Gastrocnemius medialis (tissue), 4 donors: ENCODE measurements at regions not wholly inside any gene's neighbourhood (a gene's known extent, or its start where the extent isn't known, plus 50 kb on each side); places are given as distances from the start of the nearest gene placed in this dataset.

Source experiments
- ATAC-seq, 2 donors: fragments of 150-250 bp; one replicate each; pipeline ENCODE4 v1.9.1; 2016
- DNase-seq, 2 donors: peaks; one replicate each; pipeline ENCODE4 v3.0.0-alpha.2; 2019
- H3K27ac ChIP-seq, 4 donors: fragments of 200-600 bp; sonication (generic); 1 replicate in 1 of 4; 2 replicates in 3 of 4; pipeline ENCODE4 v1.5.1; 2016 to 2018; ENCODE audit warnings: mild to moderate bottlenecking in 2 of 4, moderate library complexity in 1 of 4
- H3K27me3 ChIP-seq, 3 donors: fragments of 200-600 bp; sonication (generic) in 2 of 3; 1 replicate in 1 of 3; 2 replicates in 2 of 3; pipeline versions ENCODE4 v1.5.1 to v1.6.0; 2016 to 2019; ENCODE audit warnings: mild to moderate bottlenecking in 1 of 3, moderate library complexity in 1 of 3
- H3K36me3 ChIP-seq, 2 donors: fragments of 200-600 bp; sonication (generic) in 1 of 2; one replicate each; pipeline ENCODE4 v1.5.1; 2017 to 2018
- H3K4me1 ChIP-seq, 2 donors: fragments of 200-600 bp; sonication (generic) in 1 of 2; one replicate each; pipeline ENCODE4 v1.5.1; 2016 to 2017; ENCODE audit warnings: mild to moderate bottlenecking in 2 of 2
- H3K4me3 ChIP-seq, 4 donors: fragments of 200-600 bp; sonication (generic) in 3 of 4; 1 replicate in 1 of 4; 2 replicates in 3 of 4; pipeline ENCODE4 v1.5.1; 2016 to 2019; ENCODE audit warnings: mild to moderate bottlenecking in 2 of 4
- H3K9me3 ChIP-seq, 3 donors: fragments of 200-600 bp; sonication (generic) in 2 of 3; 1 replicate in 1 of 3; 2 replicates in 2 of 3; pipeline ENCODE4 v1.5.1; 2016 to 2019
- POLR2A ChIP-seq, 2 donors: fragments of 450-650 bp; IDR thresholded peaks; one replicate each; pipeline ENCODE4 v1.6.1; 2017; ENCODE audit warnings: antibody characterized with exemption in 2 of 2, mild to moderate bottlenecking in 2 of 2, moderate library complexity in 2 of 2
- in situ Hi-C, 4 donors: fragments of 200-750 bp; cut with MboI; loops; one replicate each; pipeline versions ENCODE4 v1.15.0 to v1.8.0; 2017; ENCODE audit warnings: low sequenced_read_pairs in 4 of 4
- intact Hi-C: fragments of 100-400 bp; cut with DNase I; formaldehyde crosslinking; loops from one replicate; pipeline ENCODE4 v1.15.1; 2023; ENCODE audit warnings: low total_unique reads
- TF ChIP-seq, protein P1 (sequence below), 5 experiments: fragments of 450-650 bp in 3 of 5; fragments of 200-600 bp in 2 of 5; sonication (generic) in 2 of 5; IDR thresholded peaks in 4 of 5; conservative IDR thresholded peaks in 1 of 5; 1 replicate in 4 of 5; 2 replicates in 1 of 5; pipeline ENCODE4 v1.5.1; 2016 to 2019; ENCODE audit warnings: antibody characterized with exemption in 5 of 5, mild to moderate bottlenecking in 3 of 5, moderate library complexity in 3 of 5

DNA sequence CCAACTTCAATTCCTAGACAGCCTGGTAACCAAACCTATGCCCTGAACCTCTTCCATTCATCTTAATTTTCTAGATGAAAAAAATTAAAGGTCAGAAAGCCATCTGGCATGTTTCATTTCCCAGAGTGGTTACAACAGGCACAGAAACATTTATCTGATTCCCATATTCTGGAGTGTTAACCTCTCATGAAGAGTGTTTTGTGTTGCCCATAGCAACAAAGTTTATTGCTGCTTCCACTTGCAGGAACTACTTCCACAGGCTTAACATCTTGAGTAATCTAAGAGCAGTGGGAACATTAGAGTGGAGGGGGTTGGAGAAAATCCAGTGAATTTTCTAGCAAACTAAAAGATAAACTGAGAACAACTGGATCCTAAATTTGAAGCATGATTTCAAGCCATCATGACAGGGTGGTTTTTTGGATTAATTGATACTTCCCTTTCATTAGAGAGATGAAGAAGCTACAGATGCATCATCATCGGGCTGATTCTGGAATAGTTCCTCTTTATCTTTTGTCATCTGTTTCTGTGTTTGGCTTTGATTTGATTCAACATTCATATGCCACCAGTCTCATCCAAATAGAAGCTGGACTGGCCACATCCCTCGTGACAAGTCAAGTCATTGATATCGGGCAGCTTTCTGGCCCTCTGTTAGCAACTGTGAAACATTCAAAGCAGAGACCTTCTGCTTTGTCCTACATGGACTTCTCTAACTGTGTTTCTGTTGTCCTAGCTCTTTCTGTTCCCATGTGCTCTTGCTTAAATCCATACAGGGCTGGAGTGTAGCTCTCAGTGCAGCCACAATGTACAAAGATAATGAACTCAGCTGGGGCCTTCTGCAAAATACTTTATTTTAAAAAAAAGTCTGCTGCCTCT, 167.3 kb downstream of the MID1IP1 start:
- Histone ChIP-seq H3K27ac (no peak overlapping the region), H3K36me3 (no peaks in the 10 kb centered on the region), H3K4me1 (no peaks in the 10 kb centered on the region), H3K27me3 (no peaks in the 10 kb centered on the region), H3K9me3 (no peaks in the 10 kb centered on the region), H3K4me3 (no peak overlapping the region)
- TF ChIP-seq POLR2A (IDR thresholded peaks at IDR 0.05) = no peak
- TF ChIP-seq, protein P1, sequence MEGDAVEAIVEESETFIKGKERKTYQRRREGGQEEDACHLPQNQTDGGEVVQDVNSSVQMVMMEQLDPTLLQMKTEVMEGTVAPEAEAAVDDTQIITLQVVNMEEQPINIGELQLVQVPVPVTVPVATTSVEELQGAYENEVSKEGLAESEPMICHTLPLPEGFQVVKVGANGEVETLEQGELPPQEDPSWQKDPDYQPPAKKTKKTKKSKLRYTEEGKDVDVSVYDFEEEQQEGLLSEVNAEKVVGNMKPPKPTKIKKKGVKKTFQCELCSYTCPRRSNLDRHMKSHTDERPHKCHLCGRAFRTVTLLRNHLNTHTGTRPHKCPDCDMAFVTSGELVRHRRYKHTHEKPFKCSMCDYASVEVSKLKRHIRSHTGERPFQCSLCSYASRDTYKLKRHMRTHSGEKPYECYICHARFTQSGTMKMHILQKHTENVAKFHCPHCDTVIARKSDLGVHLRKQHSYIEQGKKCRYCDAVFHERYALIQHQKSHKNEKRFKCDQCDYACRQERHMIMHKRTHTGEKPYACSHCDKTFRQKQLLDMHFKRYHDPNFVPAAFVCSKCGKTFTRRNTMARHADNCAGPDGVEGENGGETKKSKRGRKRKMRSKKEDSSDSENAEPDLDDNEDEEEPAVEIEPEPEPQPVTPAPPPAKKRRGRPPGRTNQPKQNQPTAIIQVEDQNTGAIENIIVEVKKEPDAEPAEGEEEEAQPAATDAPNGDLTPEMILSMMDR (IDR thresholded peaks at IDR 0.05 in 4 of 5, conservative IDR thresholded peaks at IDR 0.05 in 1 of 5) = no peak
- intact Hi-C loops (no loop called here), in situ Hi-C loops (no loop called here)
- DNase-seq (no peak), ATAC-seq (no peak)

DNA sequence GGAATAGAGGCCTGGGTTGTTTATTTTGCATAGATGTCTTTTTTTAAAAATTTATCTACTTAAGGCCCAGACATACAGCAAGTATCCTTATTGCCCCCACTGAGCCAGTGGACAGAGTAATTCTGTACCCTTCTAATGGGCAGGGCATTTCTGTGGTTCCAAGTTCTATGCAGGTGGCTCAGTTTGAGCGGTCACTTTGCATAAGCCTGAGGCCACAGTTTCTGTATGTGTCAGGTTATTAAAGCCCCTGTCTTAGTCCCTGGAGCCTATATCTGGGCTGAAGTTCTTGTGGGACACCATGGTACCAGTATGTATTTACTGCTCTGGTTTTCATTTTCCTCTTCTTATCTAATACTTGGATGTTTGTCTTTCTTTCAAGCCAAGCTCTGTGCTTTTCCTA, 168.8 kb downstream of the MID1IP1 start:
- ATAC-seq (no peak), DNase-seq (no peak)
- Histone ChIP-seq H3K27me3 (no peaks in the 10 kb centered on the region), H3K4me3 (no peak overlapping the region), H3K4me1 (no peaks in the 10 kb centered on the region), H3K9me3 (no peaks in the 10 kb centered on the region), H3K36me3 (no peaks in the 10 kb centered on the region), H3K27ac (no peak overlapping the region)
- in situ Hi-C loops = no loop called here
- intact Hi-C loops = no loop called here
- no peak for TF ChIP-seq POLR2A (IDR thresholded peaks at IDR 0.05)
- TF ChIP-seq, protein P1 (IDR thresholded peaks at IDR 0.05 in 4 of 5, conservative IDR thresholded peaks at IDR 0.05 in 1 of 5) = no peak

DNA sequence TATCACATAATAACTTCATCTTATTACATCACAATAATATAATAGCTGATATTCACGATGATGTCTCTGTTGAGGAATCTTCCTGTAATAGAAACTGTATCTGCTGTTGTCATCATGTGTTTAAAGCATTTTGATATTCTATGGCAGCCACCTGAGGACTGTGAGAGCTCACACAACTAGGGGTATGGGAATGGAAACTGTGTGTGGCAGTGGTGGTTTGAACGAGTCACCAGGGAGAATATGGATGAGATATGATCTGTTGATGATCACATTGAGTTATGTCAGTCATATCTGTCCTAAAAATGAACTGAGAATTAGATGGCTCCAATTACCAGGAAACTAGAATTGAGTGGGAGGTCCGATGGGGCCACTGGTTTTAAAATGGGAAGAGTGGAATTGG, 169.6 kb downstream of the MID1IP1 start:
- H3K36me3 ChIP-seq = no peaks in the 10 kb centered on the region
- no peaks in the 10 kb centered on the region for H3K9me3 ChIP-seq
- no peak overlapping the region for H3K4me3 ChIP-seq
- DNase-seq (no peak), ATAC-seq (no peak)
- no peaks in the 10 kb centered on the region for H3K4me1 ChIP-seq
- intact Hi-C loops = no loop called here
- TF ChIP-seq POLR2A (IDR thresholded peaks at IDR 0.05) = no peak
- in situ Hi-C loops = no loop called here
- H3K27ac ChIP-seq = no peak overlapping the region
- no peaks in the 10 kb centered on the region for H3K27me3 ChIP-seq

DNA sequence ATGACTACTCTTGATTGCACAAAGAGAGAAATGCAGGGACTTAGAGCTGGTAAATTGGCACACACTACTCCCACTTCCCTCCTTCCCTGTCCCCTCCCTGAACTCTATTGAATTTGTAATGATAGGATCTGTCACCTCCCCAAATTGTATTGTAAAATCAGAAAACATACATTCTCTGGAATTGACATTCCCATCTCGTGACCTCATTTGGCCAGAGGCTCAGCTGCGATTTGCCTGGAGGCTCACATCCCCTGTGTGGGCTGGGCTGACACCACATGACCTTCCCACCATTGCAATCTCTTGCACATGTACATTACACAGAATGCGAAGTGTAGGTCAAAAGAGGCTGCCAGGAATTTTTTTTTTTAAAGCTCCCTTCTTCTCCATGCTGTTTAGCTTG, 172.1 kb downstream of the MID1IP1 start:
- intact Hi-C loops (no loop called here), in situ Hi-C loops (no loop called here)
- no peaks in the 10 kb centered on the region for H3K27me3 ChIP-seq
- no peak for DNase-seq
- H3K27ac ChIP-seq = no peak overlapping the region
- ATAC-seq = no peak
- no peaks in the 10 kb centered on the region for H3K4me1 ChIP-seq
- TF ChIP-seq, protein P1 (IDR thresholded peaks at IDR 0.05 in 4 of 5, conservative IDR thresholded peaks at IDR 0.05 in 1 of 5) = no peak
- TF ChIP-seq POLR2A (IDR thresholded peaks at IDR 0.05) = no peak
- no peaks in the 10 kb centered on the region for H3K9me3 ChIP-seq
- no peaks in the 10 kb centered on the region for H3K36me3 ChIP-seq
- H3K4me3 ChIP-seq = no peak overlapping the region

DNA sequence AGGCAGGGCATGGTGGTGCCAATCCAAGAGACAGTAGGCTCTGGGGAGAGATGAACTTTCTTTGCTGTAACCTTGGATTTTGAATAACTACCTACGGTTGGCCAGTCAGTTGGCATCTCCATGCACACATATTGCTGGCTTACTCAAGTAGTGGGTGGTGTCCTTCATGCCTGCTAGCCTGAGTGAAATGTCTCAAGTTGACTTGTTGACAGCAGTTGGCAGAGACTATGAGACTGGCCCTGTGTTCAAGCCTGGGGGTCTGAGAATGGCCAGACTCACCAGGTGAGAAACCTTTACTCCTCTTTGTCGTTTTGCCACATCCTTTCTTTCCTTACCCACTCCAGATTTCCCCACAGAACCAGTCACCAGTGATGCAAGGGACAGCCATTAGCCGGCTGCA, 173.3 kb downstream of the MID1IP1 start:
- DNase-seq (no peak), ATAC-seq (no peak)
- H3K4me1 ChIP-seq = no peaks in the 10 kb centered on the region
- in situ Hi-C loops (no loop called here), intact Hi-C loops (no loop called here)
- no peaks in the 10 kb centered on the region for H3K27me3 ChIP-seq
- TF ChIP-seq, protein P1 (IDR thresholded peaks at IDR 0.05 in 4 of 5, conservative IDR thresholded peaks at IDR 0.05 in 1 of 5) = no peak
- TF ChIP-seq POLR2A (IDR thresholded peaks at IDR 0.05) = no peak
- H3K4me3 ChIP-seq = no peak overlapping the region
- no peaks in the 10 kb centered on the region for H3K36me3 ChIP-seq
- no peak overlapping the region for H3K27ac ChIP-seq
- no peaks in the 10 kb centered on the region for H3K9me3 ChIP-seq
